Midbrain (tissue), 1 donor: ENCODE measurements at regions not wholly inside any gene's neighbourhood (a gene's known extent, or its start where the extent isn't known, plus 50 kb on each side); places are given as distances from the start of the nearest gene placed in this dataset.

Experiments used
- DNase-seq: peaks from one replicate; lab custom pipeline; 2025; lab: John Stamatoyannopoulos, UW

GRCh38 chr14:98705871-98706300 lies 566.1 kb downstream of the BCL11B start:
- DNase-seq = no peak

DNA sequence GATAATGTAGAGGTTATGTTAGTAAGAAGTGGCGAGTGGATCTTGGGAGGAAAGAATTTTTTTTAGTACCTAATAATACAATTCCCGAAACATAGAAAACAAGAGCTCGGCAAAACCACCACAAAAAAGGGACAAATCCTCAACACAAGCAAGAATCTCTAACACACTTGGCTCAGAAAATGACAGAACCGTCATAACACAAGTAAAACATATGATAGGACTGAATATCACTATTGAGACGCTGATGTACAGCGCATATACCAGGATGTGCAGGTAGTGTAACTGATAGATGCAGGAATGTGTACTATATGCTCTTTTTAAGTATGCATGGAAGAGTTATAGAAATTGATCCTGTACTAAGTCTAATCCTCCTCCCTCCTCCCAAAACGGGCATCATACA lies 564.5 kb downstream of the BCL11B start:
- no peak for DNase-seq

GRCh38 chr14:98708555-98708954 lies 563.4 kb downstream of the BCL11B start:
- DNase-seq = no peak

DNA sequence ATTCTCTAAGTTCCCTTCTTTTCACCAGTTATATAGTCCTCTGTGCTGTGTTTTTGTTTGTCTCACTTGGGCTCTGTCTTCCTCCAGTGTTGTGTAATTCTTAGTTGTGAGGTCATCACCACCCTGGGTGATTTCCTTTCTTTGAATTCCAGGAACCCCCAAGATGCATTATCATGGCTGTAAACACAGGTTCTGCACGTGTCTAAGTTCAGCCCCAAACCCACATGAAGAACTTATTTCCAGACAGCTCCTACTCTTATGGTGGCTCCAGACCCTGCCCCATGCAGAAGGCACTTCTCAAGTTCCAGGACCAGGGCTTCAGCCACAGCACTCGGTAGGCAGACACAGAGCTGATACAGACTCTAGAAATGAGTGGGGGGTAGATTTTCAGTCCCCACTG lies 560.5 kb downstream of the BCL11B start:
- no peak for DNase-seq

DNA sequence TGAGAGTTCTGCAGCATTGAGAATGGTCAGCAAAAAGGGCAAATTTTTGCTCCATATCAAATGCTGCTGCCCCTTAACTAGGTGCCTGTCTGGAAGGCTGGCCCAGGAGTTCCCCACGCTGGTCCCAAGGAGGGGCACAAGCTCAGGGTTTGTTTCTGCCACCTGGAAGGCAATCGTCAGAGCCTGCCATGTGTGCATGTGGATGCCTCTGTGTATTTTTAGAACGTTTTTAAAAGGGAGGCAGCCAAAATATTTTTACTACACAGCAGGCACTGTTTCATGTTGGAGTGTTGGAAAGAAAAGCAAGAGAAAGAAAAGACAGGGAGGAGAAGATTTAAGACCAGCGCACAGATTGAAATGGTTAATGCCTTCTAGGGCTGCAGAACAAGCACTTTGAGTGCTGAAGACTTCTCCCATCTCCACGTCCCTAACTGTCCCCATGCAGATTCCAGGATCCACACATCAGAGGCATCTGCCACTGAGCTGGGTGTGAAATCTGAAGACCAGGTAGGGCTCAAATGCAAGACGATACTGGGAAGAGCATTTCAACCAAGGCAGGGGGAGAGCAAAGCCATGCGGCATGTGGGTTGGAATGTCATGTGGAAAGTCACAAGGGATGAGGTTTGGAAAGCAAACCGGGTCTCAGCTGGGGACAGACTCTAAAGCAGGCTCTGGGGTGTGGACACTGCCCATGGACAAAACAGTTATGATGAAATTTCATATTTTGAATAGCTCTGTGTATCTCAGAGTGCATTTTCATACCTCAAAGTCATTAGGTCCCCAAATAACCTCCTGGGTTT lies 557.2 kb downstream of the BCL11B start:
- no peak for DNase-seq

GRCh38 chr14:98716133-98716532 lies 555.9 kb downstream of the BCL11B start:
- no peak for DNase-seq

GRCh38 chr14:98721061-98721460 lies 550.9 kb downstream of the BCL11B start:
- no peak for DNase-seq

DNA sequence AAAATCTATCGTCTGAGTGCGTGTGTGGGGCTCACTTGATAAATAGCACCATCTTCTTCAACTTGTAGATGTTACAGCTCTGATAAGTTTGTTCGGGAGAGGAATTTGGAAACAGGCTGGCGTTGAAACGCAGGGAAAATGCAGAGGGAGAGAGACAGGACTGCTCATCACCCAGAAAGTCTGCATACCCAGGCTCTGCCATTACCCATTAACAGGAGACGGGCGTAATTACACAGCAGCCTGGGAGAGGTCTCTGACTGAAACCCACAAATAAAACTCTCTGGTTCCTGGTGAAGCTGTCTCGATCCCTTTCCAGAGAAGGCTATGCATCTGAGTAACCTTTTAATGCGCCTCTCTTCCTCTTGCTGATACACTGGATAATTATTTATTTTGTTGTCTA lies 547.3 kb downstream of the BCL11B start:
- no peak for DNase-seq

DNA sequence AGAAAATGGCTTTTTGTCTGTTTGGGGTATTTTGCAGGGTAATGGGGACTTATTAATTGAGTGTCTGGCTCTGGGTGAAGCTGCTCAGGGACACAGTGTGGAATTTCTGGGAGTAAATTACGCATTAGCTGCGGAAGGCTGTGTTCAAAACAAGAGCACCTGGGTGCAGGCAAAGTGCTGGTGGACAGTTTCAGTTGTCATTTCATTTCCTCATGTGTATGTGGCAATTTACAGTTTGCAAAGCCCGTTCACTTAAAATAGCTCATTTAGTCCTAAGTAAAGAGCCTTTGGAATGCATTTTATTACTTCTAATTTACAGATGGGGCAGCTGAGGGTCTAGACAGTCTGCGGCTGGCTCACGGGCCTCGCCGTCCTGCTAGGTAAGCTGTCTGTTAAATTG lies 546.8 kb downstream of the BCL11B start:
- DNase-seq = no peak

GRCh38 chr14:98725676-98726075 lies 546.3 kb downstream of the BCL11B start:
- no peak for DNase-seq

- no peak for DNase-seq
These were observed 545.2 kb downstream of the BCL11B start for GRCh38 chr14:98726585-98727405.

DNA sequence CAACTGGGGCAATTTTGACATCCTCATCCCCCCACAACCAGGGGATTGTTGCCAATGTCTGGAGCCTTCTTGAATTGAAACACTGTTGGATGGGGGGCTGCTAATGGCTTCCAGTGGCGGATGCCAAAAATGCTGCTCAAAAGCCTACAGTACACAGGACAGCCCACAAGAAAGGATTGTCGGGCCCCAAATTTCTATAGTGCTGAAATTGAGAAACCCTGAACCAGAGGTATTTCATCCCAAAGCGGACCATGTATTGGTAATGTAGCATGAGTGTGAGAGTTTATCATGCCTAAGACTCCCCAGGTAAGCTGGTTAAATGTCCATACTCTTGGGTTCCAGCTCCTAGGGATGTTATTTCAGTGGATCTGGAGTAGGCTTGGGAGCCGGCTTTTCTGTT lies 544.0 kb downstream of the BCL11B start:
- DNase-seq = no peak

GRCh38 chr14:98728836-98729235 lies 543.2 kb downstream of the BCL11B start:
- no peak for DNase-seq

- DNase-seq = no peak
These were observed 540.7 kb downstream of the BCL11B start for GRCh38 chr14:98731286-98731685.

- DNase-seq = no peak
These were observed 540.3 kb downstream of the BCL11B start for GRCh38 chr14:98731701-98732100.

- no peak for DNase-seq
These were observed 538.5 kb downstream of the BCL11B start for GRCh38 chr14:98733536-98733935.

GRCh38 chr14:98736701-98737338 lies 535.2 kb downstream of the BCL11B start:
- no peak for DNase-seq

DNA sequence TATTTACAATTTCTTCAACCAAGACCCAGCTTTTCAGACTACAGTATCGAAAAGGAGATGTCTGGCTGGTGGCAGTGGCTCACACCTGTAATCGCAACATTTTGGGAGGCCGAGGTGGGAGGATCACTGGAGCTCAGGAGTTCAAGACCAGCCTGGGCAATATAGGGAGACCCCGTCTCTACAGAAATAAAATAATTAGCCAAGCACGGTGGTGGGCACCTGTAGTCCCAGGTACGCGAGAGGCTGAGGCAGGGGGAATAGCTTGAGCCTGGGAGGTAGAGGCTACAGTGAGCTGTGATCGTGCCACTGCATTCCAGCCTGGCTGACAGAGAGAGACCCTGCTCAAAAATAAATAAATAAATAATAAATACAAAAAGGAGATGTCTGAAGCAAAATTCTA lies 530.5 kb downstream of the BCL11B start:
- no peak for DNase-seq

DNA sequence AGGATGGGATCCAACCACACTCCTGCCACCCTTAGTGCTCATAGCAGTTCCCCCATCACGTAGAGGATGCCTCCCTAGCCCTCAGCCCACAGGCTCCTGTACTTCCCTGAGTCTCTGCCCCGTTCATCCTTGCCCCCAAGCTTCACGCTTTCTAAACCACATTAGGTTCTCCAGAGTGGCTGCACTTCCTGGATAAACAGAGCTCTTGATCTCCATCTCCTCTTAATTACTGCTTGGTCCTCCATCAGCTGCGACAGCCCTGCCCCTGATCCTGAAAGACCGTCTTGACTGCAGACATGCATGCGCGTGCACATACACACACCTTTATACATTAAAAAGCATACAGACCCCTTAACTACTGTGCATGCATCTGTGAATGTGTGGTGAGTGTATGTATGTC lies 530.0 kb downstream of the BCL11B start:
- DNase-seq = no peak

DNA sequence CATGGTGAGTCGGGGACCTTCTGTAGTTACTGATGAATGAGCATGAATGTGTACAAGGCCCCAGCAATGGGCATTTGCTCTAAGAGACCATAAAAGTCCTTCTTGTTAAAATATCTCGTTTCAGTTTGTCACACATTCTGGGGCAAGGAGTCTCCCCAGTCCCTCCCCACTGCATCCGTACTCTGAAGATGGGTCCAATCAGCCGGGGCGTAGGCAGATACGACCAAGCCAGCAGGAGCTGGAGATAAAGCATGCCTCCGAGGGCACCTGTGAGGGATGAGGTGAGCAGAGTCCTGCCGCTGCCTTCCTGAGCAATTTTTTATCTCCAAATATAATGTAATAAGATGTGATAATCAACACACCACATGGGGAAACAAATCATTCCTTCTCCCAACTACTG lies 528.5 kb downstream of the BCL11B start:
- no peak for DNase-seq

DNA sequence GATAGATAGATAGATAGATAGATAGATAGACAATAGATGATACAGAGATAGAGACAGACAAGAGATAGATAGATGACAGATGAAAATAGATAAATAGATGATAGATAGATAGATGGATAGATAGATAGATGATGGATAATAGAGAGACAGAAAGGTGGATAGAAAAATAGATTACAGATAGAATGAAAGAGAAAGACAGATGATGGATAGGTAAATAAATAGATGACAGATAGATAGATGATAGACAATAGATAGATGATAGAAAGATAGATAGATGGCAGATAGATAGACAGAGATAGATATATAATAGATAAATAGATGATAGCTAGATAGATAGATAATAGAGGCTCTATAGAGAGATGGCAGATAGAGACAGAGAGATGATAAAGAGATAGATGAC lies 523.0 kb downstream of the BCL11B start:
- DNase-seq = no peak

GRCh38 chr14:98751110-98751509 lies 520.9 kb downstream of the BCL11B start:
- no peak for DNase-seq

DNA sequence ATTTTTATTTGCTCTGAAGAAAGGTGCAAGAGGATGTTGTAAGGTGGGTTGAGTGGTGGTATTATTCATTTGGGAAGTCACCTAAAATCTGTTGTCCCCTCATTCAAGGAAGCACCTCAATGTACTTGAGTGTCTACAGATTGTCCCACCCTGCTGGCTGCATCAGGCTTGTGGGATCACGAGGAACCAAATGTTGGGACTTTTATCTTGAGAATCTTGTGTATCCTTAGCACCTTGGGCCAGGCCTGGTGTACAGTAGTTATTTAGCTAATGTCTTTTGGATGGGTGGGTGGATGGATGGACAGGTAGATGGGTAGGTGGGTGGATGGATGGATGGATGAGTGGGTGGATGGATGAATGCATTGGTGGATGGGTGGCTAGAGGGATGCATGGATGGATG lies 519.3 kb downstream of the BCL11B start:
- DNase-seq = no peak
